ENCODE measurements at regions not wholly inside any gene's neighbourhood (a gene's known extent, or its start where the extent isn't known, plus 50 kb on each side); places are given as distances from the start of the nearest gene placed in this dataset.

GRCh38 chr5:54834121-54834842 lies 151.1 kb downstream of the ESM1 start:
- TF ChIP-seq CTCF (IDR thresholded peaks at IDR 0.05) (no peak), POLR2A (IDR thresholded peaks at IDR 0.05) (no peak)
